ENCODE measurements at regions not wholly inside any gene's neighbourhood (a gene's known extent, or its start where the extent isn't known, plus 50 kb on each side); places are given as distances from the start of the nearest gene placed in this dataset.

DNA sequence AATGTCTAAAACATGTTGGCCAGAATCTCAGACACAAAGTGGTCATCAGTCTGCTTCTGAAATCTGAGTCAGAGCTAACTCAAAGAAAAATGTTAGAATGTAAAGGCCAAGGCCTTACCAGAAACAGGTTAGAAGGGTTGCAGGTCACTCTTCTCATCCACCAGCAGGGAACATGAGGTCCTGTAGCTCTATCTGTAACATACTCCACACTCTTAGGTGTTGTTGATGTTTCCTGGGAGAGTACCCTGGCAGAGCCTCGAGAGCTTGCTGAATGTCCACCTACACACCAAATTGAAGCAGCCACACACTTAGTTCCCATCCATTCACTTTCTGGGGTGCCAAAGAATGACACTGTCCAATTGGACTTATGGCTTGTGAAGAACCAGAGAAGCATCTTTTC, 76.6 kb upstream of the INPP4B start:
- TF ChIP-seq, protein P1, sequence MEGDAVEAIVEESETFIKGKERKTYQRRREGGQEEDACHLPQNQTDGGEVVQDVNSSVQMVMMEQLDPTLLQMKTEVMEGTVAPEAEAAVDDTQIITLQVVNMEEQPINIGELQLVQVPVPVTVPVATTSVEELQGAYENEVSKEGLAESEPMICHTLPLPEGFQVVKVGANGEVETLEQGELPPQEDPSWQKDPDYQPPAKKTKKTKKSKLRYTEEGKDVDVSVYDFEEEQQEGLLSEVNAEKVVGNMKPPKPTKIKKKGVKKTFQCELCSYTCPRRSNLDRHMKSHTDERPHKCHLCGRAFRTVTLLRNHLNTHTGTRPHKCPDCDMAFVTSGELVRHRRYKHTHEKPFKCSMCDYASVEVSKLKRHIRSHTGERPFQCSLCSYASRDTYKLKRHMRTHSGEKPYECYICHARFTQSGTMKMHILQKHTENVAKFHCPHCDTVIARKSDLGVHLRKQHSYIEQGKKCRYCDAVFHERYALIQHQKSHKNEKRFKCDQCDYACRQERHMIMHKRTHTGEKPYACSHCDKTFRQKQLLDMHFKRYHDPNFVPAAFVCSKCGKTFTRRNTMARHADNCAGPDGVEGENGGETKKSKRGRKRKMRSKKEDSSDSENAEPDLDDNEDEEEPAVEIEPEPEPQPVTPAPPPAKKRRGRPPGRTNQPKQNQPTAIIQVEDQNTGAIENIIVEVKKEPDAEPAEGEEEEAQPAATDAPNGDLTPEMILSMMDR (IDR thresholded peaks at IDR 0.05; ENCODE audit: borderline replicate concordance, insufficient read depth, low read depth, low read length), result no peak
- no peak overlapping the region for H3K4me3 ChIP-seq (ENCODE audit: low read depth, low read length)

DNA sequence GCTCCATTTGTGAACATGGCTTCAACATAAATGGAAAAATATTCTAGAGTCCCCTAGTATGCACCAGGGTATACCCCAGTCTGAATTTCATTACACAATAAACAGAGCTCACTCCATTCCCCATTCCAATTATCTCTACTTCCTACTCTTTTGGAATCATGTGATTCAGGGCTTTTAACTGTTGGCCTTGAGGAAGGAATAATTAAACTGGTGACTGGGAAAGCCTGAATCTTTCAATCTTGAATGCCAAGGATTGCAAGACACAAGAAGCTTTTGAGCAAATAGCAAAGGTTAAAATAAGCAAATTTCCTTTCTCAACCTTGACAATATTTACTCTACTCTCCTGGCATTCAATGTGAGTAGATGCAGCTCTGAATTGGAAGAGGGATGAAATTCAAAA, 77.5 kb upstream of the INPP4B start:
- H3K4me3 ChIP-seq (ENCODE audit: low read depth, low read length), result no peak overlapping the region
- TF ChIP-seq, protein P1 (IDR thresholded peaks at IDR 0.05; ENCODE audit: borderline replicate concordance, insufficient read depth, low read depth, low read length), result no peak

DNA sequence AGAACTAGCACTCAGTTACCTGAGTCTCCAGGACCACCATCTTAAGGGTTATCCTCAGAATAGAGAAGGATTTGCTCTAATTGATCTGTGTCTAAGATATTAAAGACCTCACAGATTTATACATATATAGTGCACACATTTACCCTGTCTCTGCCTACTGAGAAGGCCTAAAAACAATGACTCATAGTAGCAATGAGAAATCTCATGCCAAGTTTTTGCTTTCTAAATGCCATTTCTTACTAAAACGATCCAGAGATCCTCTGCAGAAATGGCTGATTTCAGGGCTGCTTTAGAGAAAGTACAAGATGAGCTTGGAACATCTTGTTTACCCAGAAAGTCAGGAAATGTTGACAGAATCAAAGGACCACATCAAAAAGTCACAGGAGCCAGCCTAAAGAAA, 79.1 kb upstream of the INPP4B start:
- TF ChIP-seq, protein P1 (IDR thresholded peaks at IDR 0.05; ENCODE audit: borderline replicate concordance, insufficient read depth, low read depth, low read length), result no peak
- H3K4me3 ChIP-seq (ENCODE audit: low read depth, low read length), result no peak overlapping the region

DNA sequence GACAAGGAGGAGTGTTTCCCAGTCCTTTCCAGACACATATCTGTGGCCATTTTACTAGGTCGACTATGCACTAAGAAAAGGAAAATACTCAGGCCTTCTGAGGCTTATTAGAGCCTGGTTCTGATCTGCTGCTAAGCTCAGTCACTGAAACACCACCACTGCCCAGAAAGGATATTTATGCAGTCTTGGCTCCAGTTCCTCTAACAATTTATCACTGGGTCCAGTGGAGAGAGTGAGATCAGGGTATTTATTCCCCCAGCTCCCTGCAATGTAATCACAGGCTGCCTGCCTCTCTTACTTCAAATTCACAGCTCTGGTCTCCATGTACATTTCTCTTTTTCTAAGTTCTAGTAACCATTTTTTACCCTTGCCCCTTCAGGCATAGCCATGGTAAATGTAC, 81.6 kb upstream of the INPP4B start:
- H3K4me3 ChIP-seq (ENCODE audit: low read depth, low read length), result no peak overlapping the region
- TF ChIP-seq, protein P1 (IDR thresholded peaks at IDR 0.05; ENCODE audit: borderline replicate concordance, insufficient read depth, low read depth, low read length), result no peak

DNA sequence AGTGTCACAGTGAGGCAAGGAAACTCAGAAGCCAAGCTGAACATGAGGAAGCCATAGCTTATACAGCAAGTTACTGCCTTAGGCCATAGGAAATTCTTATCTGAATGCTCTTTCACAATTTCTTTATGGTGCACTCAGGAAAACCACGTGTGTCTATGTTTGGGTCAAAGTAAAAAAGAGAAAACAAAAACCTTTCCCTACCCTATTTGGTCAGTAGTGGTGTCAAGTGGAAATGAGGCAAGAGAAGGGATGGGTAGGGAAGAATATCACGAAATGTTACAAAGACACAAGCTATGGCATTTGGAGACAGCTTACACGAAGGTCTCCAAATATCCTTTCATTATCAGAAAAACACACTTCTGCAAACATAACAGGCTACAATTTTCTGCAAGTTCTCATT, 83.4 kb upstream of the INPP4B start:
- TF ChIP-seq, protein P1 (IDR thresholded peaks at IDR 0.05; ENCODE audit: borderline replicate concordance, insufficient read depth, low read depth, low read length), result no peak
- no peak overlapping the region for H3K4me3 ChIP-seq (ENCODE audit: low read depth, low read length)

DNA sequence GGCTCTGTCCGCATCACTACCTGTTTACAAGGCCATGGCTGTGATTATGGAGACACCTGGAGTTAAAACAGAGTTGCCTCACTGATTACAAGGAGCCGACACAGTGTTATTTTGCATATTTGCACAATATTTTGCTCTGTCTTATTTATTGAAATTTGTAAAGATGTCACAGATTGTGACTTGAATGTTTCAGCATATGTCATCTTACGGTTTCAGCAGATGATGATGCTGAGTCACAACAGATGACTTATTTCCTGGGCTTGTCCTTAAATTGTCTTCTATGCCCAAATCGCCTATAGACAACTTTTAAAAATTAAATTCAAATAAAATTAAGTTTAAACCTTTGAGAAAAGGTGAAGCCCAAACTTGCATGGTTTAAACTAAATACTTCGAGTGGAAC, 87.1 kb upstream of the INPP4B start:
- H3K4me3 ChIP-seq (ENCODE audit: low read depth, low read length), result no peak overlapping the region
- TF ChIP-seq, protein P1 (IDR thresholded peaks at IDR 0.05; ENCODE audit: borderline replicate concordance, insufficient read depth, low read depth, low read length), result no peak

DNA sequence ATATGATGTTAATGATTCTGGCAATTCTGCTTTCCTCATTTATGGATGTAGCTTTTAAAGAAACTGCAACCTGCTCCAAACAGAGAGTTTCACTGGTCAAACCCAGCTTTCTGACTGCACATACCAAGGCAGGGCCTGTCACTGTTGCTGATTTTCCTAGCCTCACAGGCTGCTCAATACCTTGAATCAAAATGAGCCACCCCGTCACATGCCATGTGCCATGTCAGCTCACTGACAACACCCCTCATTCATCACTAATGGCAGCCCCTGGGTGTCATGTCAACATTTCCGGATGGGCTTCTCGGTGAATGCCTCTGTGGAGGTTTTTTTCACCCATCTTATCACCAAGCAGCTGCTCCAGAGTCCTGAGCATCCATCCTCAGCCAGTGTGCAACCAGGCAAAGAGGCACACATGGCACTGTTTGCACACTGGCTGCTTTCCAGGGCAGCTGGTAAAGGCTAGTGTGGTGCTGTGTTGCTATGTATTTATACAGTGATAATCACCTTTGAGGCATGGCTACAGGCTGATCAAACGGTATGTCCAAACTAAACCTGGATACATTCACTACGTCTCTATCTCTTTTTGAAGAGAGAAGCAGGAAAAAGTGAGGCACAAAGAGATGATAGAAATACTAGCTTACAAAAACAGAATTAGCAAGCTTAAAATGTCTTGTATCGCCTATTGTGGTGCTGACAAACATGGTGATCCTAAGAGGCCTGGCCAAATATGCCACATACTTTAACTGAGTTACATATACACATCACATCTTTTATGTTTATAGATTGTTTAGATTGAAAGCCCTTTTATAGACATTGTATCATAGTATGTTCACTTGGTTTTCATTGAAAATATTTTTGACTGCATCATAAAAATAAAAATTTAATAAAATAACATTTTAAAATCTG, 94.6 kb upstream of the INPP4B start:
- no peak overlapping the region for H3K4me3 ChIP-seq (ENCODE audit: low read depth, low read length)
- TF ChIP-seq, protein P1 (IDR thresholded peaks at IDR 0.05; ENCODE audit: borderline replicate concordance, insufficient read depth, low read depth, low read length), result no peak

All from GM12875 (cell line).